ENCODE measurements at regions not wholly inside any gene's neighbourhood (a gene's known extent, or its start where the extent isn't known, plus 50 kb on each side); places are given as distances from the start of the nearest gene placed in this dataset.
"Not testable (repeated sequence)": the region's sequence is repeated elsewhere in the genome, so short reads cannot be mapped to it uniquely, and the experiment has no call there.

DNA sequence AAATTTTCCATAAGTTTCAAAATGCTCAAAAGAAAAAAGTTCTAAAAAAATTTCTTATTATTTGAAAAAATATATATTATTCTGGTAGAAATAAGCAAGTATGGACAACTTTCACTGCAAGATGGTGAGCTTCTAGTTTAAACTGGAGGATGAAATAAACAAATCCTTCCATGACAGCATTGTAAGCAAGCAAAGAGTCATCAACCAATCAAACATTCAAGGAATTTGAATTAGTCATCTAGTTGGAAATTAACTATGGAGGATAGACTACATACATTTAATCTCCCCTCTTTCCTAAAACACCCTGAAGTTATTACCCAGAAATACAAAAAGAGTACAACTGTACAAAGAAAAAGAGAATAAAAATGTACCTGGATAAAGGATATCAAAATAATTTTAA, 51.0 kb upstream of the IRX5 start:
- H3K4me2 ChIP-seq = no peak overlapping the region

DNA sequence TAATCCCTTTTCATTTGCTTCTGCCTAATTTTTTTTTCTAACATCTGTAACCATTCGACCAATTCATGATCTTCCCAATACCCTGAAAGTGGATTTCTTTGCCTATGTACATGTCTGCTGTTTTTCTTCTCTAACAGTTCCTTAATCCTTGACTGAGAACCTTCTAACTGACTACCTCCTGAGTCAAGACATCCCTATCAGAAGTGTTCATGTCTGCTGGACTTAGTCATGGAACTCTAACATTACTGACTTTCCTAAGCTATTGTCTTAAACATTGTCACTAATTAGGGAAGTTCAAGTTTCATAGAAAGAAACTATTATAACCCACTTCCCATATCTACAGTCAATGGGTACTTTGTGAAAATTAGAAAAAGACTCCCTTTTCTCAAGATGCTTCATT, 52.4 kb upstream of the IRX5 start:
- H3K9ac ChIP-seq = no peak overlapping the region
- no peak overlapping the region for H3K4me2 ChIP-seq
- H3K36me3 ChIP-seq (ENCODE audit: insufficient read depth) = no peaks in the 10 kb centered on the region
- H3K27ac ChIP-seq = no peak overlapping the region
- no peak overlapping the region for H2AFZ ChIP-seq (ENCODE audit: low read depth)
- no peaks in the 10 kb centered on the region for H3K79me2 ChIP-seq (ENCODE audit: insufficient read depth, low read depth)
- H4K20me1 ChIP-seq (ENCODE audit: insufficient read depth) = no peaks in the 10 kb centered on the region
- no peaks in the 10 kb centered on the region for H3K27me3 ChIP-seq (ENCODE audit: insufficient read depth, low read depth)
- H3K4me3 ChIP-seq (IDR thresholded peaks at IDR 0.05; ENCODE audit: insufficient read depth, low read depth, low read length) = no peak overlapping the region
- no peaks in the 10 kb centered on the region for H3K4me1 ChIP-seq (ENCODE audit: low read depth, poor library complexity, severe bottlenecking)
- TF ChIP-seq, protein P1, sequence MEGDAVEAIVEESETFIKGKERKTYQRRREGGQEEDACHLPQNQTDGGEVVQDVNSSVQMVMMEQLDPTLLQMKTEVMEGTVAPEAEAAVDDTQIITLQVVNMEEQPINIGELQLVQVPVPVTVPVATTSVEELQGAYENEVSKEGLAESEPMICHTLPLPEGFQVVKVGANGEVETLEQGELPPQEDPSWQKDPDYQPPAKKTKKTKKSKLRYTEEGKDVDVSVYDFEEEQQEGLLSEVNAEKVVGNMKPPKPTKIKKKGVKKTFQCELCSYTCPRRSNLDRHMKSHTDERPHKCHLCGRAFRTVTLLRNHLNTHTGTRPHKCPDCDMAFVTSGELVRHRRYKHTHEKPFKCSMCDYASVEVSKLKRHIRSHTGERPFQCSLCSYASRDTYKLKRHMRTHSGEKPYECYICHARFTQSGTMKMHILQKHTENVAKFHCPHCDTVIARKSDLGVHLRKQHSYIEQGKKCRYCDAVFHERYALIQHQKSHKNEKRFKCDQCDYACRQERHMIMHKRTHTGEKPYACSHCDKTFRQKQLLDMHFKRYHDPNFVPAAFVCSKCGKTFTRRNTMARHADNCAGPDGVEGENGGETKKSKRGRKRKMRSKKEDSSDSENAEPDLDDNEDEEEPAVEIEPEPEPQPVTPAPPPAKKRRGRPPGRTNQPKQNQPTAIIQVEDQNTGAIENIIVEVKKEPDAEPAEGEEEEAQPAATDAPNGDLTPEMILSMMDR (conservative IDR thresholded peaks at IDR 0.05; ENCODE audit: low read depth, low read length) = no peak

More for the DNA sequence above, 51.0 kb upstream of the IRX5 start:
- no peak overlapping the region for H3K9ac ChIP-seq
- H4K20me1 ChIP-seq (ENCODE audit: insufficient read depth) = no peaks in the 10 kb centered on the region
- no peaks in the 10 kb centered on the region for H3K79me2 ChIP-seq (ENCODE audit: insufficient read depth, low read depth)
- H3K27me3 ChIP-seq (ENCODE audit: insufficient read depth, low read depth) = no peaks in the 10 kb centered on the region
- no peak overlapping the region for H3K27ac ChIP-seq
- TF ChIP-seq, protein P1 (conservative IDR thresholded peaks at IDR 0.05; ENCODE audit: low read depth, low read length) = no peak
- H2AFZ ChIP-seq (ENCODE audit: low read depth) = no peak overlapping the region
- H3K4me3 ChIP-seq (IDR thresholded peaks at IDR 0.05; ENCODE audit: insufficient read depth, low read depth, low read length) = no peak overlapping the region
- no peaks in the 10 kb centered on the region for H3K4me1 ChIP-seq (ENCODE audit: low read depth, poor library complexity, severe bottlenecking)
- H3K36me3 ChIP-seq (ENCODE audit: insufficient read depth) = no peaks in the 10 kb centered on the region

DNA sequence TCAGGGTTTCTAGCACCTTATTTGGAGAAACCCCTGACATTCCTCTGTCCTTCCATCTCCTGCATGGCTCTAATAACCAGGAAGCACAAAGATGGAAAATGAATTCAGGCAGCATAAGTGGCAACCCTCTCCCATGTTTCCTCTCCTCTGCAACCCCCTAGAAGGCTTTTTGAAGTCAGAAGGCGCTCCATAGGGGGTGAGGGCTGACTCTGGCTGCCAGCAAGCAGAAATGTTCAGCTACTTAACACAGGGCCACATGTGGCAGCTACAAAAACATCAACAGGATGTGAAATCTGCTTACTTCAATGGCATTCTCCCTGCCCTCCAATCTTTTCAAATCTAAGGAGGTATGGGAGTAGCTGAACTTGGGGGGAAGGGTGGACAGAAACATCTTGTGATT, 55.2 kb upstream of the IRX5 start:
- Histone ChIP-seq H3K36me3 (ENCODE audit: insufficient read depth) (no peaks in the 10 kb centered on the region), H3K4me1 (ENCODE audit: low read depth, poor library complexity, severe bottlenecking) (no peaks in the 10 kb centered on the region), H3K4me2 (no peak overlapping the region), H3K79me2 (ENCODE audit: insufficient read depth, low read depth) (no peaks in the 10 kb centered on the region), H3K9ac (no peak overlapping the region), H2AFZ (ENCODE audit: low read depth) (no peak overlapping the region), H3K27ac (no peak overlapping the region), H4K20me1 (ENCODE audit: insufficient read depth) (no peaks in the 10 kb centered on the region), H3K27me3 (ENCODE audit: insufficient read depth, low read depth) (no peaks in the 10 kb centered on the region), H3K4me3 (IDR thresholded peaks at IDR 0.05; ENCODE audit: insufficient read depth, low read depth, low read length) (no peak overlapping the region)
- TF ChIP-seq, protein P1 (conservative IDR thresholded peaks at IDR 0.05; ENCODE audit: low read depth, low read length) = no peak

DNA sequence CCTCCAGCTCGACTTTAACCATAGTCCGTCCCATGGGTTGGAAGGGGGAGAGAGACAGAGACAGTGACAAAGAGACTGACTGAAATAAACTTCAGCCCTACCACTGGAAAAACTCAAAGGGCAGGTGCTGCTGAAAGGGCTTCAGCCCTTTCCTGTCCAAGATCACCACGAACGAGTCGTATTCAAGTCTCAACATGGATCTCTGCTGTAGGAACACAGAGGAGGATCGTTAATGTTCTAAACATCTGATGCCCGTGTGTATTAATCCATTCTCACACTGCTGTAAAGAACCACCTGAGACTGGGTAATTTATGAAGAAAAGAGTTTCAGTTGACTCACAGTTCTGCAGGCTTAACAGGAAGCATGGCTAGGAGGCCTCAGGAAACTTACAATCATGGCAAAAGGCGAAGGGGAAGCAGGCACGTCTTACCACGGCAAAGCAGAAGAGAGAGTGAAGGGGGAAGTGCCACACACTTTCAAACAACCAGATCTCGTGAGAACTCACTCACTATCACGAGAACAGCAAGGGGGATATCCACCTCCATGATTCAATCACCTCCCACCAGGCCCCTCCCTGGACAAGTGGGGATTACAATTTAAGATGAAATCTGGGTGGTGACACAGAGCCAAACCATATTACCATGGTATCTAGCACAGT, 56.8 kb upstream of the IRX5 start:
- not testable (repeated sequence) for H2AFZ ChIP-seq (ENCODE audit: low read depth); H3K4me3 ChIP-seq (IDR thresholded peaks at IDR 0.05; ENCODE audit: insufficient read depth, low read depth, low read length); H4K20me1 ChIP-seq (ENCODE audit: insufficient read depth); H3K27ac ChIP-seq; H3K4me1 ChIP-seq (ENCODE audit: low read depth, poor library complexity, severe bottlenecking); H3K79me2 ChIP-seq (ENCODE audit: insufficient read depth, low read depth); H3K27me3 ChIP-seq (ENCODE audit: insufficient read depth, low read depth); H3K9ac ChIP-seq; H3K4me2 ChIP-seq; H3K36me3 ChIP-seq (ENCODE audit: insufficient read depth)

DNA sequence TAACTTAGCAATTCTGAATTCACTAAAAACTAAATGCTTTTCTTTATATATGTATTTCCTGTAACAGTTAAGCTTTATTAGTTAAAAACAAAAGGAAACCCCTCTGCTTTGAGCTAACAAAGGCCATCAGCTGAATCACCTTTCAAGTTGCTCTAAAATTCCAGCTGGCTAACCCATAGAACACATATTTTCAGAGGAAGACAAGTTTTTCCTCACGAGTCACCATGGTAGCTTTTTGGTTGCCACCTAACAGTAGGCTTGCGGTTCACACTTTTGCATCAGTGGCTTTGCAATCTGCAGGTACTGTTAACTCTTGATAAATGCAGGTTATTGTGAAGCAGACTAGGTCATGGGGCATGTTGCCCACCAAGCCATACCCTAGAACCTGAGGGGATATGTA, 57.6 kb upstream of the IRX5 start:
- Histone ChIP-seq H3K27ac (no peak overlapping the region), H3K4me2 (no peak overlapping the region), H3K79me2 (ENCODE audit: insufficient read depth, low read depth) (no peaks in the 10 kb centered on the region), H3K4me1 (ENCODE audit: low read depth, poor library complexity, severe bottlenecking) (no peaks in the 10 kb centered on the region), H4K20me1 (ENCODE audit: insufficient read depth) (no peaks in the 10 kb centered on the region), H3K36me3 (ENCODE audit: insufficient read depth) (no peaks in the 10 kb centered on the region), H3K9ac (no peak overlapping the region), H3K4me3 (IDR thresholded peaks at IDR 0.05; ENCODE audit: insufficient read depth, low read depth, low read length) (no peak overlapping the region), H3K27me3 (ENCODE audit: insufficient read depth, low read depth) (no peaks in the 10 kb centered on the region), H2AFZ (ENCODE audit: low read depth) (no peak overlapping the region)
- TF ChIP-seq, protein P1 (conservative IDR thresholded peaks at IDR 0.05; ENCODE audit: low read depth, low read length) = no peak
